ENCODE measurements at regions not wholly inside any gene's neighbourhood (a gene's known extent, or its start where the extent isn't known, plus 50 kb on each side); places are given as distances from the start of the nearest gene placed in this dataset.

GRCh38 chr4:152097371-152097770, 336.6 kb upstream of the GATB start:
- intact Hi-C loops (cut with DNase I; ENCODE audit: low total_unique reads) = no loop called here
- Histone ChIP-seq H3K4me3 (no peak overlapping the region), H3K9me3 (no peaks in the 10 kb centered on the region), H3K36me3 (no peaks in the 10 kb centered on the region), H3K4me1 (peaks cover 6 to 39% (median 32%) of the 10 kb centered on the region in 6 donors), H3K27ac (peak overlapping the region in 3 of 8 donors; percentile 82 to 85 (median 83)), H3K27me3 (replicated peaks in 1 of 7) (no peaks in the 10 kb centered on the region)
- DNase-seq = no peak
- no peak for TF ChIP-seq POLR2AphosphoS5 (IDR thresholded peaks at IDR 0.05)
- no peak for TF ChIP-seq CTCF (IDR thresholded peaks at IDR 0.05 in 8 of 11, conservative IDR thresholded peaks at IDR 0.05 in 3 of 11)
- WGBS, 5 donors = 94 to 100% (median 95%) methylated on average over 3 of the region's 3 CpGs

- no peak for DNase-seq
- H3K4me3 ChIP-seq = no peak overlapping the region
- 90 to 97% (median 93%) methylated on average over 1 of the region's 1 CpG for WGBS, 5 donors
- H3K36me3 ChIP-seq = no peaks in the 10 kb centered on the region
- H3K27me3 ChIP-seq (replicated peaks in 1 of 7) = no peaks in the 10 kb centered on the region
- no peaks in the 10 kb centered on the region for H3K9me3 ChIP-seq
- intact Hi-C loops (cut with DNase I; ENCODE audit: low total_unique reads) = no loop called here
- TF ChIP-seq POLR2AphosphoS5 (IDR thresholded peaks at IDR 0.05) (no peak), POLR2A (IDR thresholded peaks at IDR 0.05) (no peak), CTCF (IDR thresholded peaks at IDR 0.05 in 8 of 11, conservative IDR thresholded peaks at IDR 0.05 in 3 of 11) (no peak)
- H3K27ac ChIP-seq = peak overlapping the region in 1 of 8 donors; percentile 42
- H3K4me1 ChIP-seq = peaks cover 0 to 22% (median 17%) of the 10 kb centered on the region in 6 donors
Observed at GRCh38 chr4:152095701-152096070, 334.9 kb upstream of the GATB start.

- peaks cover 0 to 17% (median 11%) of the 10 kb centered on the region in 6 donors for H3K4me1 ChIP-seq
- no peak overlapping the region for H3K4me3 ChIP-seq
- no peak for TF ChIP-seq CTCF (IDR thresholded peaks at IDR 0.05 in 8 of 11, conservative IDR thresholded peaks at IDR 0.05 in 3 of 11)
- no peak for TF ChIP-seq POLR2AphosphoS5 (IDR thresholded peaks at IDR 0.05)
- TF ChIP-seq POLR2A (IDR thresholded peaks at IDR 0.05) = no peak
- H3K36me3 ChIP-seq = no peaks in the 10 kb centered on the region
- H3K9me3 ChIP-seq = no peaks in the 10 kb centered on the region
- H3K27ac ChIP-seq = peak overlapping the region in 1 of 8 donors; percentile 42
- intact Hi-C loops (cut with DNase I; ENCODE audit: low total_unique reads) = no loop called here
- 65 to 94% (median 83%) methylated on average over 8 of the region's 8 CpGs for WGBS, 5 donors
- DNase-seq = no peak
- H3K27me3 ChIP-seq (replicated peaks in 1 of 7) = no peaks in the 10 kb centered on the region
Observed at GRCh38 chr4:152094970-152095700, 334.3 kb upstream of the GATB start.

- no peaks in the 10 kb centered on the region for H3K9me3 ChIP-seq
- no peak for TF ChIP-seq POLR2A (IDR thresholded peaks at IDR 0.05)
- TF ChIP-seq POLR2AphosphoS5 (IDR thresholded peaks at IDR 0.05) = no peak
- TF ChIP-seq CTCF (IDR thresholded peaks at IDR 0.05 in 8 of 11, conservative IDR thresholded peaks at IDR 0.05 in 3 of 11) = no peak
- 88 to 95% (median 91%) methylated on average over 3 of the region's 3 CpGs for WGBS, 5 donors
- no peaks in the 10 kb centered on the region for H3K27me3 ChIP-seq (replicated peaks in 1 of 7)
- no peak for DNase-seq
- intact Hi-C loops (cut with DNase I; ENCODE audit: low total_unique reads) = no loop called here
- H3K27ac ChIP-seq = no peak overlapping the region
- no peaks in the 10 kb centered on the region for H3K4me1 ChIP-seq
- H3K36me3 ChIP-seq = no peaks in the 10 kb centered on the region
- H3K4me3 ChIP-seq = no peak overlapping the region
Observed at GRCh38 chr4:152091405-152091804, 330.6 kb upstream of the GATB start.
